ENCODE measurements at regions not wholly inside any gene's neighbourhood (a gene's known extent, or its start where the extent isn't known, plus 50 kb on each side); places are given as distances from the start of the nearest gene placed in this dataset.

DNA sequence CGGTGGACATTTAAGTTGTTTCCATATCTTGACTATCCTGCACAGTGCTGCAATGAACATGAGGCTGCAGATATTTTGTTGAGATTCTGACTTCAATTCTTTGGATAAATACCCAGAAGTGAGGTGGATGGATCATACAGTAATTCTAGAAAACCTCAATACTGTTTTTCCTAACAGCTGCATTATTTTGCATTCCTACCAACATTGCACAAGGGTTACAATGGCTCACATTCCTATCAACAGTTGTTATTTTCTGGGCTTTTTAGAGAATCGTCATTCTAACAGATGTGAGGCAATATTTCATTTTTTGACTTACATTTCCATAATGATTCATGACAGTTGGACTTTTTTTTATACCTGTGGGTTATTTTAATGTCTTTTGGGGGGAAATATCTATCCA, 716.9 kb upstream of the ANO3 start:
- peaks cover 27% of the 10 kb centered on the region for H3K9me3 Mint-ChIP-seq
- no peak for DNase-seq (ENCODE audit: low spot score)
- no peaks in the 10 kb centered on the region for H3K9me2 ChIP-seq (ENCODE audit: insufficient read depth)
- peaks cover 28% of the 10 kb centered on the region for H3K36me3 Mint-ChIP-seq (ENCODE audit: low read depth)
- H4K20me1 ChIP-seq (replicated peaks; ENCODE audit: insufficient read depth), result no peaks in the 10 kb centered on the region
- peaks cover 11% of the 10 kb centered on the region for H3K4me1 Mint-ChIP-seq
- no peak overlapping the region for H3K4me2 ChIP-seq
- H3K27ac Mint-ChIP-seq, result no peak overlapping the region
- no peaks in the 10 kb centered on the region for H3K27me3 Mint-ChIP-seq (ENCODE audit: insufficient read depth, low read depth, poor library complexity)
- H3F3A ChIP-seq (replicated peaks; ENCODE audit: low read depth), result no peaks in the 10 kb centered on the region
- peaks cover 6% of the 10 kb centered on the region; the same call in 1 of the 2 replicates for H3K36me3 ChIP-seq (ENCODE audit: insufficient read depth)
- H2AFZ ChIP-seq, result no peak overlapping the region
- no peak overlapping the region for H3K27ac ChIP-seq (ENCODE audit: low read depth)
- TF ChIP-seq CREB1 (CRISPR knock-in tag; IDR thresholded peaks at IDR 0.05; ENCODE audit: low read depth) (no peak), ETS1 (IDR thresholded peaks at IDR 0.05) (no peak), CTCF (conservative IDR thresholded peaks at IDR 0.05; ENCODE audit: low read depth in 2 of 2) (no peak), ZNF331 (CRISPR knock-in tag; IDR thresholded peaks at IDR 0.05; ENCODE audit: low read depth) (no peak), STAT1 (IDR thresholded peaks at IDR 0.05; ENCODE audit: unreplicated experiment) (no peak), NANOG (IDR thresholded peaks at IDR 0.05; ENCODE audit: borderline replicate concordance) (no peak)
- TF ChIP-seq, protein P1, sequence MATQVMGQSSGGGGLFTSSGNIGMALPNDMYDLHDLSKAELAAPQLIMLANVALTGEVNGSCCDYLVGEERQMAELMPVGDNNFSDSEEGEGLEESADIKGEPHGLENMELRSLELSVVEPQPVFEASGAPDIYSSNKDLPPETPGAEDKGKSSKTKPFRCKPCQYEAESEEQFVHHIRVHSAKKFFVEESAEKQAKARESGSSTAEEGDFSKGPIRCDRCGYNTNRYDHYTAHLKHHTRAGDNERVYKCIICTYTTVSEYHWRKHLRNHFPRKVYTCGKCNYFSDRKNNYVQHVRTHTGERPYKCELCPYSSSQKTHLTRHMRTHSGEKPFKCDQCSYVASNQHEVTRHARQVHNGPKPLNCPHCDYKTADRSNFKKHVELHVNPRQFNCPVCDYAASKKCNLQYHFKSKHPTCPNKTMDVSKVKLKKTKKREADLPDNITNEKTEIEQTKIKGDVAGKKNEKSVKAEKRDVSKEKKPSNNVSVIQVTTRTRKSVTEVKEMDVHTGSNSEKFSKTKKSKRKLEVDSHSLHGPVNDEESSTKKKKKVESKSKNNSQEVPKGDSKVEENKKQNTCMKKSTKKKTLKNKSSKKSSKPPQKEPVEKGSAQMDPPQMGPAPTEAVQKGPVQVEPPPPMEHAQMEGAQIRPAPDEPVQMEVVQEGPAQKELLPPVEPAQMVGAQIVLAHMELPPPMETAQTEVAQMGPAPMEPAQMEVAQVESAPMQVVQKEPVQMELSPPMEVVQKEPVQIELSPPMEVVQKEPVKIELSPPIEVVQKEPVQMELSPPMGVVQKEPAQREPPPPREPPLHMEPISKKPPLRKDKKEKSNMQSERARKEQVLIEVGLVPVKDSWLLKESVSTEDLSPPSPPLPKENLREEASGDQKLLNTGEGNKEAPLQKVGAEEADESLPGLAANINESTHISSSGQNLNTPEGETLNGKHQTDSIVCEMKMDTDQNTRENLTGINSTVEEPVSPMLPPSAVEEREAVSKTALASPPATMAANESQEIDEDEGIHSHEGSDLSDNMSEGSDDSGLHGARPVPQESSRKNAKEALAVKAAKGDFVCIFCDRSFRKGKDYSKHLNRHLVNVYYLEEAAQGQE (IDR thresholded peaks at IDR 0.05; ENCODE audit: unreplicated experiment), result no peak
- TF ChIP-seq, protein P2, sequence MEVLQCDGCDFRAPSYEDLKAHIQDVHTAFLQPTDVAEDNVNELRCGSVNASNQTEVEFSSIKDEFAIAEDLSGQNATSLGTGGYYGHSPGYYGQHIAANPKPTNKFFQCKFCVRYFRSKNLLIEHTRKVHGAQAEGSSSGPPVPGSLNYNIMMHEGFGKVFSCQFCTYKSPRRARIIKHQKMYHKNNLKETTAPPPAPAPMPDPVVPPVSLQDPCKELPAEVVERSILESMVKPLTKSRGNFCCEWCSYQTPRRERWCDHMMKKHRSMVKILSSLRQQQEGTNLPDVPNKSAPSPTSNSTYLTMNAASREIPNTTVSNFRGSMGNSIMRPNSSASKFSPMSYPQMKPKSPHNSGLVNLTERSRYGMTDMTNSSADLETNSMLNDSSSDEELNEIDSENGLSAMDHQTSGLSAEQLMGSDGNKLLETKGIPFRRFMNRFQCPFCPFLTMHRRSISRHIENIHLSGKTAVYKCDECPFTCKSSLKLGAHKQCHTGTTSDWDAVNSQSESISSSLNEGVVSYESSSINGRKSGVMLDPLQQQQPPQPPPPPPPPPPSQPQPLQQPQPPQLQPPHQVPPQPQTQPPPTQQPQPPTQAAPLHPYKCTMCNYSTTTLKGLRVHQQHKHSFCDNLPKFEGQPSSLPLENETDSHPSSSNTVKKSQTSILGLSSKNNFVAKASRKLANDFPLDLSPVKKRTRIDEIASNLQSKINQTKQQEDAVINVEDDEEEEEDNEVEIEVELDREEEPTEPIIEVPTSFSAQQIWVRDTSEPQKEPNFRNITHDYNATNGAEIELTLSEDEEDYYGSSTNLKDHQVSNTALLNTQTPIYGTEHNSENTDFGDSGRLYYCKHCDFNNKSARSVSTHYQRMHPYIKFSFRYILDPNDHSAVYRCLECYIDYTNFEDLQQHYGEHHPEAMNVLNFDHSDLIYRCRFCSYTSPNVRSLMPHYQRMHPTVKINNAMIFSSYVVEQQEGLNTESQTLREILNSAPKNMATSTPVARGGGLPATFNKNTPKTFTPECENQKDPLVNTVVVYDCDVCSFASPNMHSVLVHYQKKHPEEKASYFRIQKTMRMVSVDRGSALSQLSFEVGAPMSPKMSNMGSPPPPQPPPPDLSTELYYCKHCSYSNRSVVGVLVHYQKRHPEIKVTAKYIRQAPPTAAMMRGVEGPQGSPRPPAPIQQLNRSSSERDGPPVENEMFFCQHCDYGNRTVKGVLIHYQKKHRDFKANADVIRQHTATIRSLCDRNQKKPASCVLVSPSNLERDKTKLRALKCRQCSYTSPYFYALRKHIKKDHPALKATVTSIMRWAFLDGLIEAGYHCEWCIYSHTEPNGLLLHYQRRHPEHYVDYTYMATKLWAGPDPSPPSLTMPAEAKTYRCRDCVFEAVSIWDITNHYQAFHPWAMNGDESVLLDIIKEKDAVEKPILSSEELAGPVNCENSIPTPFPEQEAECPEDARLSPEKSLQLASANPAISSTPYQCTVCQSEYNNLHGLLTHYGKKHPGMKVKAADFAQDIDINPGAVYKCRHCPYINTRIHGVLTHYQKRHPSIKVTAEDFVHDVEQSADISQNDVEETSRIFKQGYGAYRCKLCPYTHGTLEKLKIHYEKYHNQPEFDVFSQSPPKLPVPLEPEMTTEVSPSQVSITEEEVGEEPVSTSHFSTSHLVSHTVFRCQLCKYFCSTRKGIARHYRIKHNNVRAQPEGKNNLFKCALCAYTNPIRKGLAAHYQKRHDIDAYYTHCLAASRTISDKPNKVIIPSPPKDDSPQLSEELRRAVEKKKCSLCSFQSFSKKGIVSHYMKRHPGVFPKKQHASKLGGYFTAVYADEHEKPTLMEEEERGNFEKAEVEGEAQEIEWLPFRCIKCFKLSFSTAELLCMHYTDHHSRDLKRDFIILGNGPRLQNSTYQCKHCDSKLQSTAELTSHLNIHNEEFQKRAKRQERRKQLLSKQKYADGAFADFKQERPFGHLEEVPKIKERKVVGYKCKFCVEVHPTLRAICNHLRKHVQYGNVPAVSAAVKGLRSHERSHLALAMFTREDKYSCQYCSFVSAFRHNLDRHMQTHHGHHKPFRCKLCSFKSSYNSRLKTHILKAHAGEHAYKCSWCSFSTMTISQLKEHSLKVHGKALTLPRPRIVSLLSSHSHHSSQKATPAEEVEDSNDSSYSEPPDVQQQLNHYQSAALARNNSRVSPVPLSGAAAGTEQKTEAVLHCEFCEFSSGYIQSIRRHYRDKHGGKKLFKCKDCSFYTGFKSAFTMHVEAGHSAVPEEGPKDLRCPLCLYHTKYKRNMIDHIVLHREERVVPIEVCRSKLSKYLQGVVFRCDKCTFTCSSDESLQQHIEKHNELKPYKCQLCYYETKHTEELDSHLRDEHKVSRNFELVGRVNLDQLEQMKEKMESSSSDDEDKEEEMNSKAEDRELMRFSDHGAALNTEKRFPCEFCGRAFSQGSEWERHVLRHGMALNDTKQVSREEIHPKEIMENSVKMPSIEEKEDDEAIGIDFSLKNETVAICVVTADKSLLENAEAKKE (CRISPR knock-in tag; IDR thresholded peaks at IDR 0.05), result no peak
- no peaks in the 10 kb centered on the region for H3K79me2 ChIP-seq (replicated peaks; ENCODE audit: insufficient read depth)
- H3K4me3 ChIP-seq, result no peak overlapping the region
- H3K27me3 ChIP-seq (ENCODE audit: insufficient read depth), result no peaks in the 10 kb centered on the region
- H3K4me1 ChIP-seq (ENCODE audit: insufficient read depth), result peaks cover 12% of the 10 kb centered on the region; the same call in 1 of the 2 replicates
- ATAC-seq, result no peak
- H3K4me3 Mint-ChIP-seq, result no peak overlapping the region

Data from GM23338 (cell line).